GM18507 (cell line): ENCODE measurements at regions not wholly inside any gene's neighbourhood (a gene's known extent, or its start where the extent isn't known, plus 50 kb on each side); places are given as distances from the start of the nearest gene placed in this dataset.
"Not testable (repeated sequence)": the region's sequence is repeated elsewhere in the genome, so short reads cannot be mapped to it uniquely, and the experiment has no call there.

ENCODE experiments used
- DNase-seq: peaks from one replicate; pipeline ENCODE4 v3.0.0; 2011; ENCODE audit warnings: low read depth; ENCODE audit not compliant: insufficient read length; ENCODE audit errors: extremely low spot score
- FAIRE-seq: peaks from 2 replicates; lab custom pipeline; 2011; peaks lifted over from hg19 to GRCh38; lab: Jason Lieb, UNC

GRCh38 chr21:15616864-15617574 lies 112.8 kb upstream of the USP25 start:
- DNase-seq (no peak), FAIRE-seq (no peak)

DNA sequence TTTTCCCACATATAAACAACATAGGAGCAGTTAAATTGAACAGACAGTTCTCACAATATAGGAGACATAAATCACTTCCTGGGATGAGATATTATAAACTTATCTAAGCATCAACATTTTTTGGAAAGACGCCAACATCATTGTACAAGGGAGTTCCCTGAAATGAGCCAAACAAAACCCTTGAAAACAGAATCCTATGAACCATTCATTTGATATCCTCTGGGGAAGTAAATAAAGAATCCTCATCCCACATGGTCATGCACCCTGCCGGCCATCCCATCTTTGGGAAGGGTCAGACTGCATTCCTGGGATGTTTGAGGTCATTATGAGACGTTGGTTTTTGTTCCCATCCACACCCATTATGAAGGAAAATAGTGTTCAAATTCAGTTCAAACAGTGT lies 111.8 kb upstream of the USP25 start:
- no peak for FAIRE-seq

GRCh38 chr21:15620892-15621291 lies 108.9 kb upstream of the USP25 start:
- FAIRE-seq: no peak
- DNase-seq: no peak

More for the DNA sequence above, 111.8 kb upstream of the USP25 start:
- DNase-seq: no peak

- FAIRE-seq (no peak), DNase-seq (no peak)
These were observed 105.1 kb upstream of the USP25 start for GRCh38 chr21:15624646-15625045.

GRCh38 chr21:15625363-15625762 lies 104.4 kb upstream of the USP25 start:
- no peak for DNase-seq
- no peak for FAIRE-seq

DNA sequence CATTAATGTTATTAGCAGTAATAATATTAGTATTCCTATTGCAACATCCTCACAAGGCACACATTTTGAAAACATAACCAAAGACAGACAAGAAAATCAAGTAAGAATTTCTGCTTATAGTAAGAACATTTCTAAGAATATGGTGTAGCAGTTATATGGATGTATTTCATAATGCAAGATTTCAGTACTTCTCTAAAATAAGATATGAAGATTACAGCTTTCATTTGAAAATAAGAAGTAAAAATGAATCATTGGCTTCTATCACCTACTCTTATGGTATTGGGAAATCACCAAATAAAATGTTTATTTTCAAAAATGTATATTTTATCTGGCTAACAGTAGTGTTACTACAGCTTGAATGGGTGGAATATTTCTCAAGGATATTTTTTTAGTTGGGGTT lies 103.8 kb upstream of the USP25 start:
- DNase-seq (no peak), FAIRE-seq (no peak)

- DNase-seq (no peak), FAIRE-seq (no peak)
These were observed 102.8 kb upstream of the USP25 start for GRCh38 chr21:15627011-15627410.

- DNase-seq (no peak), FAIRE-seq (no peak)
These were observed 102.0 kb upstream of the USP25 start for GRCh38 chr21:15627823-15628222.

- FAIRE-seq (no peak), DNase-seq (no peak)
These were observed 98.4 kb upstream of the USP25 start for GRCh38 chr21:15631342-15631741.

DNA sequence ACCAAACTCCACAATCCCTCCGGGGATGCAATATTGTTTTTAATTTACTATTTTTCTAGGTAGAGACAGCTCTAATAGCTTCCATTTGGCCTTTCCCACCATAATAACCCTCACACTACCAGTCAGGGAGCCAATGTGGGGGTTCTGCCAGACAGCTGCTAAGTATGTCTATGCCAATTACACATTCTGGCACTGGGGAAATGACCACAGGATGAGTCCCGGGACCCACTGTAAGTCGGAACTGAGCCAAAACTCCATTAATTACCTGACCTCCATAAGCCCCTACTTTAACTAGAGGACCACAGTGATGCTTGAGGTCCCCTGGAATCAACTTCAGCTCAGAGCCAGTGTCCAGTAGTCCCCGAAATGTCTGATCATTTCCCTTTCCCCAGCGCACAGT lies 95.2 kb upstream of the USP25 start:
- not testable (repeated sequence) for FAIRE-seq

GRCh38 chr21:15638856-15639549 lies 90.8 kb upstream of the USP25 start:
- FAIRE-seq (no peak), DNase-seq (no peak)

More for the DNA sequence above, 95.2 kb upstream of the USP25 start:
- DNase-seq: not testable (repeated sequence)

DNA sequence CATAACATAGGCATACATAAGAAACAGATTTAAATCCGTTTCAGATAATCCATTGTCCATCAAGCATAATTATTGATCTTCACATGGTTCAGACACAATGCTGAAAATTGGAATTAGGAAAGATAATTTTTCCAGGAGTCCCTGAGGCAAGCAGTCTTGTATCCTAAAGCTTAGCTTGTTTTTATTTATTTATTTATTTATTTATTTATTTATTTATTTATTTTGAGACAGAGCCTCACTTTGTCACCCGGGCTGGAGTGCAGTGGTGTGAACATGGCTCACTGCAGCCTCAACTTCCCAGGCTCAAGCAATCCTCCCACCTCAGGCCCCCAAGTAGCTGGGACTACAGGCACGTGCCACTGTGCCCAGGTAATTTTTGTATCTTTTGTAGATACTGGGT lies 89.7 kb upstream of the USP25 start:
- DNase-seq, FAIRE-seq: not testable (repeated sequence)

DNA sequence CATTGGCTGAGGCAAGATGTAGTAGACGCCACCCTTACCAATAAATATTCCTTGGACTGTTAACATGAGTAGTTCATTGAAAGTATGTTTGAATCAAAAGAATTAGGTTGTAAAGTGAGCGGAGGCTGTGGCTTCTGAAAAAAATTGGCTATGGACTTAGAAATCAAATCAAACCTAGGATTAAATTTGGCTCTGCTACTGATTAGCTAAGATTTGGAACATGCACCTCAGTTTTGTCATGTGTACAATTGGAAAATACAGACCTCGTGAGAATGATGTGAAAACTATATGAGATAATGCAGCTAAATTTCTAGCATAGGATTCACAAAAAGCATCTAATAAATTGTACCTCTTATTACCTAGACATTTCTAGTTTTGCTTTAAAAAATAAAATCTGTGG lies 85.3 kb upstream of the USP25 start:
- DNase-seq (no peak), FAIRE-seq (no peak)

DNA sequence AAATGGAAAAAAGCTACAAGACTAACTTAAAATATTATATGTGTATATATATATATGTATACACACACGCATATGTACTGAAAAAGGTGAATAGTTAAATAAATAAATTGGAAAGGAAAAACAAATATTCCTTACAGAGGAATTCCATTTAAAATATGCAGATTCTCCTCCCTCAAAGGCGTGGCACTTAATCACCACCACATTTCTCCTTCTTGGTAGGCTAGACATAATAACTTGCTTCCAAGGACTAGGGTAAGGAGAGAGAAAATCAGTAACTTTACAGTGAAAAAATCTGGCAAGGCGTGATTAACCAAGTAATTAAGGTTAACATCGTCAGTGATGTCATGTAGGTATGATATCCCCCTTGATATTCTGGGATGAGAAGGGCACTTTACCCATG lies 84.0 kb upstream of the USP25 start:
- no peak for FAIRE-seq
- no peak for DNase-seq

DNA sequence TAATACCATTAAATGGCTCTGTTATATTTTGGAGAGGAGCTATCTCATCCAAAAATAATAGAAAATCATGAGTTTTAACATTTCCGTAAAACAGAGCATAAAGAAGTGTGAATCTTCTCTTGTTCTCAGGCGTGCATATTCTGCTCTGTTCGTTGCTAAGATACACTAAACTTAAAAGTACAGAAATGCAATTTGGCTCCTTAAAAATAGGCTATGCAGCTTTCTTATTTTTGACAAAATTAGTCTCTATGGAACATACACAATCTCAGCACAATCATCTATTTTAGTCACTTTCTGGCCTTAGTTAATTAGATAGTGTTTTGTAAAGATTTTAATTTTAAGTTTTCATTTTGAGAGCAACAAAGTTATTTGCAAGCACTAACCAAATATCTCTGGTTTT lies 79.0 kb upstream of the USP25 start:
- no peak for DNase-seq
- no peak for FAIRE-seq

DNA sequence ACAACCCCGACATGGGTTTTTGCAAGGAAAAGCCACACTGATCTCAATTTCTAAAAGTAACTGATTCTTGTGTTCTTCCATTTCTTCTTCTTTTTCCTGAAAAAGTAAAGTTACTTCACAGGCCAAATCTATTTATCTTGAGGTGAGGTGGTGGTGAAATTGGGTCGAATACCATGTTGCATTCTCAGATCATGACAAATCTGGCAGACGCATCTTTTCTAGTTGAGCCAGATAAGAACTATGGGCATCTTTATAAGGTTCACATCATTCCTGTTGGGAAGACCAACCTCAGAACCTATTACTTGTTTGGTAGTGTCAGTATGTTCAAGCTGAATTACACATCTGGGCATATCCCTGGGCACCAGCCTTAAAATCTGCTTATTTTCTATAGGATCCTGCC lies 78.6 kb upstream of the USP25 start:
- FAIRE-seq: no peak
- no peak for DNase-seq

- FAIRE-seq: no peak
These were observed 76.1 kb upstream of the USP25 start for GRCh38 chr21:15653710-15654109.

DNA sequence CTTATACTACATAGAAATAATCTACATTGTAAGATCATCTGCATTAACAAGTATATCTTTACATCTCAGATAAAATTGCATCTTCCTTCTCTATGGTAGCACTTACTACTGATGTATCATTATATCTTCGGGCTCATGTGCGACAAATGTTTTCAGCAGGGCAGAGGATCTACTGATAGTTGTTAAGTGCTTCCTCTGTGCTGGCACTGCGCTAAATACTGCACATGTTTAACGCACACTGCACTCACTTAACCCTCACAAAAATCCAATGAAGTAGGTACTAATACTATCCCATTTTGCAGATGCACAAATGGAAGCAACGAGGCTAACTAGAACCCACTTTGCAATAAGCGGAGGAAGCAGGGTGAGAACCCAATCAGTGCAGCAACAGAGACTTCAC lies 75.6 kb upstream of the USP25 start:
- FAIRE-seq (no peak), DNase-seq (no peak)

More at GRCh38 chr21:15653710-15654109, 76.1 kb upstream of the USP25 start:
- DNase-seq: no peak

GRCh38 chr21:15659753-15660422 lies 69.9 kb upstream of the USP25 start:
- no peak for DNase-seq
- no peak for FAIRE-seq

GRCh38 chr21:15660423-15660804 lies 69.4 kb upstream of the USP25 start:
- no peak for FAIRE-seq
- no peak for DNase-seq

- no peak for FAIRE-seq
- DNase-seq: no peak
These were observed 62.8 kb upstream of the USP25 start for GRCh38 chr21:15667010-15667409.
